ENCODE measurements at regions not wholly inside any gene's neighbourhood (a gene's known extent, or its start where the extent isn't known, plus 50 kb on each side); places are given as distances from the start of the nearest gene placed in this dataset.

DNA sequence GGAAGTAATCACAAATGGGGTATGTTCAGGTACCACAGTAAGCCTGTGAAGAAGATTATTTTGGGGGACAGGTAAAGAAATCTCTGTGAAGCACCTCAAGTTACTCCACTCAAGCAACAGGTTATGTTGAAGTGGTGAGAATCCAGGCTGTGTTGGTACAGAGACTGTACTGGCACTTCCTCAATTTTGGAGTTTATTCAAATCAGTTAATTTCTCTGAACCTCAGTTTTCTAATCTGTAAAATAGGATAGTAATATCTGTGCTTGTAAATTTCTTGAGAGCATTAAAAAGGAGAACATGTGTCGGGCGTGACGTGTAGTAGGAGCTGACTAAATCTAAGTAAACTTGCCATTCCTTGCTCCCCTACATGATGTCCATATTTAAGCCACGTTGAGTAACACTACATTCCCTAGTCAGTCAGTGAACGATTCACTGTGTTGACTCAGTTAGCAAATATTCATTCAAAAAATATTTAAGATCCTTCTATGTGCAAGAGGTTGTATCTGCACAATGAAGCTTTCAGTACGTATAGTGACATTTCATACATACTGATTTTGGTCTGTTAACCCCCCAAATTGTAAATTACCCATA, 504.2 kb downstream of the ZEB2 start:
- Histone ChIP-seq H3K4me1 (ENCODE audit: control insufficient read depth in 4 of 4, insufficient read depth in 4 of 4, low read length in 3 of 4) (no peaks in the 10 kb centered on the region), H3K4me3 (ENCODE audit: low read depth in 1 of 3, low read length in 3 of 3) (no peak overlapping the region), H3K9ac (ENCODE audit: low read depth in 1 of 2, low read length in 2 of 2) (no peak overlapping the region), H3K9me3 (ENCODE audit: control insufficient read depth in 4 of 4, low read length in 3 of 4) (no peaks in the 10 kb centered on the region), H3K27me3 (ENCODE audit: control insufficient read depth in 4 of 4, insufficient read depth in 4 of 4, low read length in 3 of 4) (no peaks in the 10 kb centered on the region), H3K27ac (ENCODE audit: low read depth in 1 of 2, low read length in 2 of 2) (no peak overlapping the region), H3K36me3 (ENCODE audit: control insufficient read depth in 4 of 4, insufficient read depth in 3 of 4, low read depth in 1 of 4, low read length in 3 of 4) (no peaks in the 10 kb centered on the region)
- TF ChIP-seq, protein P1, sequence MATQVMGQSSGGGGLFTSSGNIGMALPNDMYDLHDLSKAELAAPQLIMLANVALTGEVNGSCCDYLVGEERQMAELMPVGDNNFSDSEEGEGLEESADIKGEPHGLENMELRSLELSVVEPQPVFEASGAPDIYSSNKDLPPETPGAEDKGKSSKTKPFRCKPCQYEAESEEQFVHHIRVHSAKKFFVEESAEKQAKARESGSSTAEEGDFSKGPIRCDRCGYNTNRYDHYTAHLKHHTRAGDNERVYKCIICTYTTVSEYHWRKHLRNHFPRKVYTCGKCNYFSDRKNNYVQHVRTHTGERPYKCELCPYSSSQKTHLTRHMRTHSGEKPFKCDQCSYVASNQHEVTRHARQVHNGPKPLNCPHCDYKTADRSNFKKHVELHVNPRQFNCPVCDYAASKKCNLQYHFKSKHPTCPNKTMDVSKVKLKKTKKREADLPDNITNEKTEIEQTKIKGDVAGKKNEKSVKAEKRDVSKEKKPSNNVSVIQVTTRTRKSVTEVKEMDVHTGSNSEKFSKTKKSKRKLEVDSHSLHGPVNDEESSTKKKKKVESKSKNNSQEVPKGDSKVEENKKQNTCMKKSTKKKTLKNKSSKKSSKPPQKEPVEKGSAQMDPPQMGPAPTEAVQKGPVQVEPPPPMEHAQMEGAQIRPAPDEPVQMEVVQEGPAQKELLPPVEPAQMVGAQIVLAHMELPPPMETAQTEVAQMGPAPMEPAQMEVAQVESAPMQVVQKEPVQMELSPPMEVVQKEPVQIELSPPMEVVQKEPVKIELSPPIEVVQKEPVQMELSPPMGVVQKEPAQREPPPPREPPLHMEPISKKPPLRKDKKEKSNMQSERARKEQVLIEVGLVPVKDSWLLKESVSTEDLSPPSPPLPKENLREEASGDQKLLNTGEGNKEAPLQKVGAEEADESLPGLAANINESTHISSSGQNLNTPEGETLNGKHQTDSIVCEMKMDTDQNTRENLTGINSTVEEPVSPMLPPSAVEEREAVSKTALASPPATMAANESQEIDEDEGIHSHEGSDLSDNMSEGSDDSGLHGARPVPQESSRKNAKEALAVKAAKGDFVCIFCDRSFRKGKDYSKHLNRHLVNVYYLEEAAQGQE (IDR thresholded peaks at IDR 0.05) = no peak
- TF ChIP-seq SP1 (IDR thresholded peaks at IDR 0.05) = no peak
- TF ChIP-seq, protein P2, sequence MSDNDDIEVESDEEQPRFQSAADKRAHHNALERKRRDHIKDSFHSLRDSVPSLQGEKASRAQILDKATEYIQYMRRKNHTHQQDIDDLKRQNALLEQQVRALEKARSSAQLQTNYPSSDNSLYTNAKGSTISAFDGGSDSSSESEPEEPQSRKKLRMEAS (IDR thresholded peaks at IDR 0.05) = no peak
- DNase-seq (ENCODE audit: low spot score) = no peak
- 88% methylated on average over 6 of the region's 6 CpGs for WGBS

DNA sequence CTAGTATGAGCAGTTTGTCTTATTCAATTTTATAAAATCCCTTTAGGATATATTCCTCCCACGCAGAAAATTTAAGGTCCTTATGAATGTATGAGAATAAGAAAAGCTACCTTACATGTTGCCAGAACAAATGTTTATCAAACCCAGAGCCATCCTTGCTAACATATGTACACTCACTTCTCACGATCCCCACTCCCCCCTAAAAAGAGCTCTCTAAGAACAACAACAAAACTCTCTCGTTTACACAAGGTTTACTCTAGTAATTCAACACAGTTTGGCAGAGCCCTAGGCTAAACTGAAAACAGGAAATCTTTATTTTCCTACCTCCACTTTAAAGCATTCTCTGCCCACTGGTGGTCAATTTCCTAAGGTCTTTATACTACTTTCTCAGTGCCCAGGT, 504.9 kb downstream of the ZEB2 start:
- no peak for DNase-seq (ENCODE audit: low spot score)
- Histone ChIP-seq H3K4me1 (ENCODE audit: control insufficient read depth in 4 of 4, insufficient read depth in 4 of 4, low read length in 3 of 4) (no peaks in the 10 kb centered on the region), H3K36me3 (ENCODE audit: control insufficient read depth in 4 of 4, insufficient read depth in 3 of 4, low read depth in 1 of 4, low read length in 3 of 4) (no peaks in the 10 kb centered on the region), H3K9me3 (ENCODE audit: control insufficient read depth in 4 of 4, low read length in 3 of 4) (no peaks in the 10 kb centered on the region), H3K27me3 (ENCODE audit: control insufficient read depth in 4 of 4, insufficient read depth in 4 of 4, low read length in 3 of 4) (no peaks in the 10 kb centered on the region), H3K27ac (ENCODE audit: low read depth in 1 of 2, low read length in 2 of 2) (no peak overlapping the region), H3K4me3 (ENCODE audit: low read depth in 1 of 3, low read length in 3 of 3) (no peak overlapping the region), H3K9ac (ENCODE audit: low read depth in 1 of 2, low read length in 2 of 2) (no peak overlapping the region)
- 63% methylated on average over 3 of the region's 3 CpGs for WGBS
- TF ChIP-seq EGR1 (IDR thresholded peaks at IDR 0.05; ENCODE audit: low read depth in 2 of 2) (no peak), FOXA2 (IDR thresholded peaks at IDR 0.05) (no peak)

DNA sequence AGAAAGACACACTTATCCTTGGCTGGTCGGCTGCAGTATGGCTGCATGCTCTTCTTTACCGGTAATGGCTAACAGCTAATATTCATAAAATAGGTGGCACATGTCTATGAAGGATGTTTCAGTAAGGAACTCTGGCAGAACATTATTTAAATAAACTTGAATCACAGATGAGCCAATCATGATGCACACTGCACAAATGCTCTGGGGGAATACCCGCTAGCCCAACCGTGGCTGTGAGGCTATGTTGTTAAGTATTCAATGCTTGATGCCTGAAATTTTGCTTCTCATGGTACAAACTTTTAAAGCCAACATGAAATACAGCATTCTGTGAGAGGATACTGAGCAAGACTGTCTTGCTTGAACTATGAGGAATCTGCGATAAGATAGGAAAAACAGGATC, 505.8 kb downstream of the ZEB2 start:
- Histone ChIP-seq H3K36me3 (ENCODE audit: control insufficient read depth in 4 of 4, insufficient read depth in 3 of 4, low read depth in 1 of 4, low read length in 3 of 4) (no peaks in the 10 kb centered on the region), H3K27ac (ENCODE audit: low read depth in 1 of 2, low read length in 2 of 2) (no peak overlapping the region), H3K4me3 (ENCODE audit: low read depth in 1 of 3, low read length in 3 of 3) (no peak overlapping the region), H3K9ac (ENCODE audit: low read depth in 1 of 2, low read length in 2 of 2) (no peak overlapping the region), H3K9me3 (ENCODE audit: control insufficient read depth in 4 of 4, low read length in 3 of 4) (no peaks in the 10 kb centered on the region), H3K4me1 (ENCODE audit: control insufficient read depth in 4 of 4, insufficient read depth in 4 of 4, low read length in 3 of 4) (no peaks in the 10 kb centered on the region), H3K27me3 (ENCODE audit: control insufficient read depth in 4 of 4, insufficient read depth in 4 of 4, low read length in 3 of 4) (no peaks in the 10 kb centered on the region)
- 93% methylated on average over 5 of the region's 5 CpGs for WGBS
- DNase-seq (ENCODE audit: low spot score) = no peak
- TF ChIP-seq, protein P2 (IDR thresholded peaks at IDR 0.05) = no peak
- TF ChIP-seq RAD21 (IDR thresholded peaks at IDR 0.05) (no peak), GABPA (IDR thresholded peaks at IDR 0.05 in 1 of 2, conservative IDR thresholded peaks at IDR 0.05 in 1 of 2) (no peak), FOXA1 (IDR thresholded peaks at IDR 0.05) (no peak), FOXA2 (IDR thresholded peaks at IDR 0.05) (no peak), JUND (IDR thresholded peaks at IDR 0.05) (no peak), HNF4A (conservative IDR thresholded peaks at IDR 0.05) (no peak), TAF1 (conservative IDR thresholded peaks at IDR 0.05) (no peak), NR2F2 (IDR thresholded peaks at IDR 0.05) (no peak), HNF4G (IDR thresholded peaks at IDR 0.05) (no peak), SP1 (IDR thresholded peaks at IDR 0.05) (no peak), EGR1 (IDR thresholded peaks at IDR 0.05; ENCODE audit: low read depth in 2 of 2) (no peak), YY1 (IDR thresholded peaks at IDR 0.05) (no peak), RXRA (IDR thresholded peaks at IDR 0.05) (no peak)
- TF ChIP-seq, protein P3, sequence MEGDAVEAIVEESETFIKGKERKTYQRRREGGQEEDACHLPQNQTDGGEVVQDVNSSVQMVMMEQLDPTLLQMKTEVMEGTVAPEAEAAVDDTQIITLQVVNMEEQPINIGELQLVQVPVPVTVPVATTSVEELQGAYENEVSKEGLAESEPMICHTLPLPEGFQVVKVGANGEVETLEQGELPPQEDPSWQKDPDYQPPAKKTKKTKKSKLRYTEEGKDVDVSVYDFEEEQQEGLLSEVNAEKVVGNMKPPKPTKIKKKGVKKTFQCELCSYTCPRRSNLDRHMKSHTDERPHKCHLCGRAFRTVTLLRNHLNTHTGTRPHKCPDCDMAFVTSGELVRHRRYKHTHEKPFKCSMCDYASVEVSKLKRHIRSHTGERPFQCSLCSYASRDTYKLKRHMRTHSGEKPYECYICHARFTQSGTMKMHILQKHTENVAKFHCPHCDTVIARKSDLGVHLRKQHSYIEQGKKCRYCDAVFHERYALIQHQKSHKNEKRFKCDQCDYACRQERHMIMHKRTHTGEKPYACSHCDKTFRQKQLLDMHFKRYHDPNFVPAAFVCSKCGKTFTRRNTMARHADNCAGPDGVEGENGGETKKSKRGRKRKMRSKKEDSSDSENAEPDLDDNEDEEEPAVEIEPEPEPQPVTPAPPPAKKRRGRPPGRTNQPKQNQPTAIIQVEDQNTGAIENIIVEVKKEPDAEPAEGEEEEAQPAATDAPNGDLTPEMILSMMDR (IDR thresholded peaks at IDR 0.05; ENCODE audit: low read depth, low read length, missing input control) = no peak
- TF ChIP-seq, protein P4, sequence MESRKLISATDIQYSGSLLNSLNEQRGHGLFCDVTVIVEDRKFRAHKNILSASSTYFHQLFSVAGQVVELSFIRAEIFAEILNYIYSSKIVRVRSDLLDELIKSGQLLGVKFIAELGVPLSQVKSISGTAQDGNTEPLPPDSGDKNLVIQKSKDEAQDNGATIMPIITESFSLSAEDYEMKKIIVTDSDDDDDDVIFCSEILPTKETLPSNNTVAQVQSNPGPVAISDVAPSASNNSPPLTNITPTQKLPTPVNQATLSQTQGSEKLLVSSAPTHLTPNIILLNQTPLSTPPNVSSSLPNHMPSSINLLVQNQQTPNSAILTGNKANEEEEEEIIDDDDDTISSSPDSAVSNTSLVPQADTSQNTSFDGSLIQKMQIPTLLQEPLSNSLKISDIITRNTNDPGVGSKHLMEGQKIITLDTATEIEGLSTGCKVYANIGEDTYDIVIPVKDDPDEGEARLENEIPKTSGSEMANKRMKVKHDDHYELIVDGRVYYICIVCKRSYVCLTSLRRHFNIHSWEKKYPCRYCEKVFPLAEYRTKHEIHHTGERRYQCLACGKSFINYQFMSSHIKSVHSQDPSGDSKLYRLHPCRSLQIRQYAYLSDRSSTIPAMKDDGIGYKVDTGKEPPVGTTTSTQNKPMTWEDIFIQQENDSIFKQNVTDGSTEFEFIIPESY (IDR thresholded peaks at IDR 0.05) = no peak
- TF ChIP-seq, protein P5, sequence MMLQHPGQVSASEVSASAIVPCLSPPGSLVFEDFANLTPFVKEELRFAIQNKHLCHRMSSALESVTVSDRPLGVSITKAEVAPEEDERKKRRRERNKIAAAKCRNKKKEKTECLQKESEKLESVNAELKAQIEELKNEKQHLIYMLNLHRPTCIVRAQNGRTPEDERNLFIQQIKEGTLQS (IDR thresholded peaks at IDR 0.05) = no peak
